HG02623 (cell line): ENCODE measurements at regions not wholly inside any gene's neighbourhood (a gene's known extent, or its start where the extent isn't known, plus 50 kb on each side); places are given as distances from the start of the nearest gene placed in this dataset.
A peak's percentile ranks its signal among the peaks of the same experiment; 100 is the strongest.

ENCODE experiments used
- ATAC-seq: cut with Tn5 transposase; IDR thresholded peaks from one replicate; pipeline ENCODE4 v1.9.1; 2021; ENCODE audit warnings: moderate library complexity; ENCODE audit not compliant: unreplicated experiment

DNA sequence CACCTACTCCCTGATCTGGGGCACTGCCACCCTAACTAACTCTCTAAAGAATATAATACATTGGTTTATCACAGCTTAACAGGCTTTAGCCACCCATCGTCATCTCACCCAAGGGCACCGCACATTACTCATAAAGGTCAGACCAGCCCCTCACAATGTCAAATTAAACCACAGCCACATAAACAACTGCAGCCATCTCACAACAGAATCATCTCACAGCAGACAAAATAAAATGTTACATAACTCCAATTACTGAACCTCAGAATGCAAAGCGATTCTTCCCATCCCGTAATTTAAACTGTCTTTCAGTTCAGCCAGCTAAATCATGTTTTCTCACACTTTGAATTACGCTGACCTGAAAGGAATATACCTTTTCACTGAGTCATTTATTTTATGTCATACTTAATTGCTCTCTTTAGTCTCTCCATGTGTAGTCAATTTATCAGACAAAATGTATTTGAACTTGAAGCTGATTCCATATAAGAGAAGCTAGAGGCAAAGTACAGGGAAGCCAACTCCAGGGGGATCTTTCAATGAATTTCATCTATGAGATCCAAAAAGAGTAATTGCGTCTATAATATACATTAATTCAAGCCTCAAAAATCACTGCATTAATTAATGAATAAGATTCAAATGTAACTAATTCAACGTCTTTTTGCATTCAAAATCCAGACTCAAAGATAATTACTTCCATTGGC, 96.9 kb upstream of the NEBL start:
- no peak for ATAC-seq

DNA sequence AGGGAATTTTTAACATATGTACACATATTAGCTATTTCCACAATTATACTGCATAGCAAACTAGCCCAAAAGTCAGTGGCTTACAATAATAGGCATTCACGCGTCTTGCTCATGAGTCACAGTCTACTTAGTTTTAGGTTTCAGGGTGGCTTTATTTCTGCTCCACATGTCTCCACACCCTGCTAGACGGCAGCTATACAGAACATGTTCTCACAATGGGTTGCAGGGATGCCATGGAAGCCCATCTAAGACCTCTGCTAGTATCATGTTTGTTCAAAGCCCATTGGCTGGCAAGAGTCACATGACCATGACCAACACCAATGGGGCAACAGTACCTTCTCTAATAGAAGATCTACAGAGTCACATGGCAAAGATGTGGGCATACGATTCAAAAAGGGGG, 96.3 kb upstream of the NEBL start:
- no peak for ATAC-seq

DNA sequence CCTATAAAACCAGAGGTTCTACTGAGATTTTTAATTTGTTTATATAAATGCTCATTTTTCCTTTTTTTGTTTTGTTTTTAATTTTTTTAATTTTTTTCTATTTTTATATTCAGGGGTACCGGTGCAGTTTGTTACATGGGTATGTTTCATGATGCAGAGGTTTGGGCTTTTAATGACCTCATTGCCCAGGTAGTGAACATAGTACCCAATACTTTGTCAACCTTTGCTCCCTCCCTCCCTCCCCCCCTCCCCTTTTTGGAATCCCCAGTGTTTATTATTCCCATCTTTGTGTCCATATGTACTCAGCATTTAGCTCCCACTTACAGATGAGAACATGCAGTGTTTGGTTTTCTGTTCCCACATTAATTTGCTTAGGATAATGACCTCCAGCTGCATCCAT, 94.4 kb upstream of the NEBL start:
- no peak for ATAC-seq

DNA sequence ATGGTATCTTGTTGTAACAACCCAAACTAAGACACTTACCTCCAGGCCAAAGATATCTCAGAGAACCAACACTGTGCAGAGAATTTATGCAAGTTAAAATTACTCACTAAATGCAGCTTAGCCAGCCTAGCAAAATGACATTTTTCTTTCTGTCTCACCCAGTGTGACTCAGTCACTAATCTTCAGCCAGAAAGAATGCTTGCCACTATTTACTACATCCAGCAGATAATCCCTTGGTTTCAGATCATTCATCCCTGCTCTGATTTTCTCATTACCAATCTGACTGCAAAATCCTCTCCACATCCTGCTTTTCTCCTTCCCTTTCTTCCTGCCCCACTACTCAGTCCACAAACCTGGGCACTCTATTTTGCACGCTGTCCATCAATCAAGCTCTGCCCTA, 93.5 kb upstream of the NEBL start:
- ATAC-seq: no peak

DNA sequence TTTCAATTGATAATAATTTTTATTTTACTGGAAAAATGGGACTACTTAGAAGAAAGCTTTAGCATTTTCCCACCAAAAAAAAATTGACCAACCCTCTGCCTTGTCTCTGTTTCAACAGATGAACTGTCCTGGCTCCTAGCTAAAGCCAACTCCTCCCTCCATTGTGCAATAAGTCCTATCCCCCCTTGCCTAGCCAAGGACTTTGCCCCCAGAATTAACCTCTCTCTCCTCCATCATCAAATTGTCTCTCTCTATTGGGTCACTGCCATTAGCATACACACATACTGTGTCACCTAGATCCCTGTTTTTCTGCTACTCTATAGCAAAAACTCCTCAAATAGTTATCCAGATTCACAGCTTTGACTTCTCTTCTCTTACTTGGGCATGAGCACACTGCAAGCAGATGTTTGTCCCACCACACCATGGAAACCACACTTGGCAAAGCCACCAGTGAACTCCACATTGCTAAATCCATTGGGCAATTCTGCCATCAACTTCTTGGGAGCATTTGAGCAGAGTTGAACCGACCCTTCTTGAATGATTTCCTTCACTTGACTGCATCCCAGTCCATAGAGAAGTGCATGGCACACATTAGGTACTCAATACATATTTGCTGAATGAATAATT, 91.4 kb upstream of the NEBL start:
- ATAC-seq: no peak

DNA sequence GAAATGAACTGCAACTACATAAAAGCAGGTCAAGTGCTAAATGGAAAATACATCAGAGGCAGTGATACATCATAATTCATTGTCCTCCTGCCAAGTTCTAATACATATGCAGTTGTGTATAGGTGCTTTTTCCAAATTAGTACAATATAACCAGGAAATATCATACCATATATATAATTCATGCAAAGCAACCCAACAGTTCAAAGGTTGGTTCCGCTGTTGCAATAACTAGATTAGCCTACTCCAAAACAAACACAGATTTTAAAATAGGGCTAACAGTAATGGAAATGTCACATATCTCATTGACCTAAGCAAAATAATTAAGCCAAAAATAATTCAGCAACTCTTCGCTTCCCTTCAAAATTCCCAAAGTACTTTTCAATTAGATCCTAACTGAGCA, 88.9 kb upstream of the NEBL start:
- no peak for ATAC-seq

DNA sequence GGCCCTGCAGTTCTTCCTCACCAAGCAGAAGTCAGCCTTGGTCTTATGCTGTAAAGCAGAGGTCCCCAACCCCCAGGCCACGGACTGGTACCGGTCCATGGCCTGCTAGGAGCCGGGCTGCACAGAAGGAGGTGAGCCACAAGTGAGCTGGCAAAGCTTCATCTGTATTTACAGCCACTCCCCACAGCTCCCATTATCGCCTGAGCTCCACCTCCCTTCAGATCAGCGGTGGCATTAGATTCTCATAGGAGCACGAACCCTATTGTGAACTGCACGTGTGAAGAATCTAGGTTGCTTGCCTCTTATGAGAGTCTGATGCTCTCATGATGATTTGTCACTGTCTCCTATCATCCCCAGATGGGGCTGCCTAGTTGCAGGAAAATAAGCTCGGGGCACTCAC, 87.6 kb upstream of the NEBL start:
- no peak for ATAC-seq

DNA sequence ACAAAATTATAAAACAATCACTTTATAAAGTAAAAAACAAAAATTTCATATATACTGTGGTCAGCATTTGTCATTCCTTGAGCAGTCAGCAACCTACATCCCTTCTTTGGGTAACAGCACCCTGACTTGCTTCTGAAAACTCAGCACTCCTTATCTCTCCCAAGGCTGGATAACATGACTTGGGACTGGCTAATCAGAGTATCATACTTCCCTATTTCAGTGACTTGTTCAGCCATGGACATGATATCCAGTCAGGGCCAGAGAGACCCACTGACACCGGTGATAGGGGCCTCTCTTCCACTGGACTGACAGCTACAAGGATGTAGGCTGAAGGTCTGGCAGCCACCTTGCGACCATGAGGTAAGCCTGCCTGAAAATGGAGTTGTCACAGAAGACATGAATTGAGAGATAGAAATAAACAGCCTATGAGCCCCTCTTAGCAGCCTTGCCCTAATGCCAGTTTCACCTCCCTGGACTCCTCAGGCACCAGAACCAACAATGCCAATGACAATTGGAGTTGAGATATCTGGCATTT, 84.4 kb upstream of the NEBL start:
- ATAC-seq: no peak

DNA sequence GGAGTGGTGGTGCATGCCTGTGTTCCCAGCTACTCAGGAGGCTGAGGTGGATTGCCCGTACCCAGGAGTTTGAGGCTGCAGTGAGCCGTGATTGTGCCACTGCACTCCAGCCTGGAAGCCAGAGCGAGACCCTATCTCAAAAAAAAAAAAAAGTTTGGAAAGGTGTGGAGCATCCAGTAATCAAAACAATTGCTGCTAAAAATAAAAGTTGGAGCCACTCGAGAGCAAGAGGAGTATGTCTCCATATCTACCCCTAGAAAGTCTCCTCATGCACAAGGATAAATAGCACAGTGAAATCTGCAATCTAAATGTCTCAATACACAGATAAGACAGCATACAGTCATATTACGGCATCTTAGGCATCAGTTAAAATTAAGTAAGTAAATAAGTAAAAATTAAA, 81.5 kb upstream of the NEBL start:
- ATAC-seq: no peak

DNA sequence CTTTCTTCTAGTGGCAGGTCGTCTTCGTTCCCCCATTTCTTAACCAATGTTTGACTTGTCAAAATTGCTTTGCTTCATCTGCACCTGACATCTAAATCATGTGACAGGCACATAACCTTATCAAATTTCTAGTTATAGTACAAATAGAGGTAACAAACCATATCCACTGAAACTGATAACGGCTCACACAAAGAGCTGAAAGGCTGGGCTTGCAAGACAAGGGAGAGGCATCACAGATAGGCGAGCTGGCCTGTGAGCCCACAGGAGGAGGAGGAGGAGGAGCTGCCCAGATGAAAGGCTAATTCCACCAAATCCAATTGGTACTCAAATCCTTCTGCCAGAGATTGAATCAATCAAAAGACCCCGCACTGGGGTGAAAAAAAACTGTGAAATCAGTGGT, 80.2 kb upstream of the NEBL start:
- ATAC-seq: no peak

DNA sequence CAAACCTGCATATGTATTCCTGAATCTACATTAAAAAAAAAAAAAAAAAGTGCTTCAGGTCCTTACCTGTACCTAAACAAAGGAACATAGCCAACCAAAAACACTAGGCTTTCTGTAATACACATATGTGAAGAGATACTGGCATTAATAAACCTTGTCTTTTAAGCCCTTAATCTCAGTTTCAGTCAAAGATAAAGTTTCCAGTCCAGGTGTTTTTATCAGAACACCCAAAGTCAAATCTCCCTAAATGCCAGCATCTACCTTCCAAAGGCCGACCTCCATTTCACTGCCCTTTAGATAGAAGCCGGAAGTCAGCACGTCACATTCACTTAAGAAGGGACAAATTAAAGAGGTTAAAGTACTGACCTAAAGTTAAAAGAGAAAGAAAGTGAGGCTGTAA, 79.8 kb upstream of the NEBL start:
- ATAC-seq: no peak

DNA sequence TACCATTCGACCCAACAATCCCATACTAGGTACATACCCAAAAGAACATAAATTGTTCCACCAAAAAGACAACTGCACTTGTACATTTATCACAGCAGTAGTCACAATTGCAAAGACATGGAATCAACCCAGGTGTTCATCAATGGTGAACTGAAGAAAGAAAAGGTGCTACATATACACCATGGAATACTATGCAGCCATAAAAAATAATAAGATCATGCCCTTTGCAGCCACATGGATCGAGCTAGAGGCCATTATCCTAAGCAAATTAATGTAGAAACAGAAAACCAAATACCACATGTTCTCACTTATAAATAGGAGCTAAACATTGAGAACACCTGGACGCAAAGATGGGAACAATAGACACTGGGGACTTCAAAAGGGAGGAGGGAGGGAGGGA, 79.3 kb upstream of the NEBL start:
- no peak for ATAC-seq

DNA sequence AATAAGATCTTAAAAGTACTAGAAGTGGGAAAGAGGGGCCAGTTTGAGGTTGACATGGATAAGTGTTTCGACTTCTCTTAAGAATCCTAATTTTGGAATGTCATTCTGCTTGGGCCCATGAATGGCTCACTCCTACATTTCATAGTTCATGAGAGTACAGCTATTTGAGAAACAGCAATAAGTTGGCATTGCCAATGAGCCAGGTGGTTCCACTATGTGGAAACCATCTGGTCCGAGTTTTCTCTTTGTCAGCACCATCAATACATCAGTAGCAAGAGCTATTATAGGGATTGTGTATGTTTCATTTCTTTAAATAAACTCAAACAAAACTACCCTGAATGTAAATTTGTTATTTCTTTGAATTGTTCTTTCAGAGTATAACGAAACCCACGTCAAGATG, 78.1 kb upstream of the NEBL start:
- no peak for ATAC-seq

DNA sequence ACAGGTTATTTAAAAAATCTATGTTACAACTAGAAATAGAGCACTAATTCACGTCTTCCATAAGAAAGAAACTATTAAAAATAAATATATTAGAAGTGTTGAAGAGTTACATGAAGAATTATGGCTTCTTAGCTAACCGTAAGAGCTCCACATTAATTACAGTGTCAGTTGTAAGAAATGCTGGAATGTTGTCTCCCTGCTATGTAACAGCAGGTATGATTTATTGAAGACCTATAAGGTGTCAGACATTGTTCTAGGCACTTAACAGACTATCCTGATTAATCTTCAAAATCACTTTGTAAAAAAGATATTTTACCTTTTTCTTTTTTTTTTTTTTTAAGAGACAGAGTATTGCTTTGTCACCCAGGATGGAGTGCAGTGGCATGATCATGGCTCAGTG, 75.8 kb upstream of the NEBL start:
- no peak for ATAC-seq

DNA sequence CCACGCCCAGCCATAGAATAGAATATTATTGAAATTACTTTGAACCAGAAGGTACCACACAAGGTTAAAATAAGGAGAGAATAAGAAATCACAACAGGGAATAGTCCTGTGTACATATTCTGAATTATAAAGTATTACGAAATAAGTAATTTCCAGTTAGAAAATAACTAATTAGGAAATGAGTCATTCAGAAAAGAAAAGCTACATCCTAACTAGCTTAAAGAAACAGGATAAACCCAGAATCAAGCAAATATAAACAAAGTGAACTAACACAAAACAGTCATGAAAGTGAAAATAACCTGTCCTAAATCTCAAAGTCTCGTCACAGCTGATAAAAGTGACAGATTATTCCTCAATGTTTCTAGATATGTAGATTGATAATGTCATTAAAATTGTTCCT, 74.8 kb upstream of the NEBL start:
- ATAC-seq: no peak

DNA sequence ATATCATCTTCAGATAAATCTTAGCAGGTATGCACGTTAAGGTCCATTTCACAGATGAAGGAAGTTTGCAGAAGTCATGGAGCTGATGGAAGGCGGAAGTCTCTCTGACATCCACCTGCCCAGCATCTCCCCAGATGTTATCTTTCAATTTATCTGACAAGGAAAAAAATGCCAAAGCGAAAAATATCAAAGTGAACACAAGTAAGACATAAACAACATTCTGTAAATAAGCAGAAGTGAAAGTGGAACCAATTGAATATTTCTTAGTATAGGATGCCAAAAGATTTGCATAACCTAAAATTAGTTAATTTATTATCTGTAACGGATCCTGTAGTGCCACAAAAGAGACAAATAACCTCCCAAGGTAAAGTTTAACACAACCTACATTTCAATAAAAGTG, 73.6 kb upstream of the NEBL start:
- peak; percentile 94 for ATAC-seq

DNA sequence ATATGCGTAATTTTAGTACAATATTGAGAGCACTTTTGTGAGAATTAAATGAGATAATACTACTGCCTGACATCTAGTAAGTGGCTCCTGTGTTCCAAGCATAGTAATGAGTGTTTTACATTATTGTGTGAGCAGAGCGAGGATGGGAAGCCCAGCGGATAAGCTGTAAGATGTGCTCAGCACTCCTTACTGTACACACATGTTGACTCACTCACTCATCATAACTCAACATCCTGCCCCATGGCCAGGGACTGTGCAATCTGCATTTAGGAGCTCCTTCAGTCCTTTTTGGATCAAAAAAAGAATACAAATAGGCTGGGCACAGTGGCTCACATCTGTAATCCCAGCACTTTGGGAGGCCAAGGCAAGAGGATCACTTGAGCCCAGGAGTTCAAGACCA, 72.9 kb upstream of the NEBL start:
- no peak for ATAC-seq

DNA sequence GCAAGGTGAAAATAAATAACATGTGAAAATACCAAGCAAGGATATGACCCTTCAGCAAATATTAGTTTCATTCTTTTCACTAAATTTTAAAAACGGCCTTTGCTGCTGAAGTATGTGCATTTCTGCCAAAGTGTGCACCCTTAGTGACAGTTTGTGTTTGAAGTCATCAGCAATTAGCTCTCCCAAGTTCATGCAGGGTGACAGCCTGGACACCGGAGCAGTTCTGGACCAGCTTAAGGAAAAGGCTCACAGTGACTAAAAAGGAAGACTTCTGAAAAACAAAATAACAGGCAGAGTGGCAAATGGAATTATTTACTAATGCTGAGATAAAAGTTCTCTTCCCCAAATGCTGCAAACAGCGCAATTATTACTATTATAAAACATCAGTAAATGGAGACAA, 69.3 kb upstream of the NEBL start:
- ATAC-seq: no peak

DNA sequence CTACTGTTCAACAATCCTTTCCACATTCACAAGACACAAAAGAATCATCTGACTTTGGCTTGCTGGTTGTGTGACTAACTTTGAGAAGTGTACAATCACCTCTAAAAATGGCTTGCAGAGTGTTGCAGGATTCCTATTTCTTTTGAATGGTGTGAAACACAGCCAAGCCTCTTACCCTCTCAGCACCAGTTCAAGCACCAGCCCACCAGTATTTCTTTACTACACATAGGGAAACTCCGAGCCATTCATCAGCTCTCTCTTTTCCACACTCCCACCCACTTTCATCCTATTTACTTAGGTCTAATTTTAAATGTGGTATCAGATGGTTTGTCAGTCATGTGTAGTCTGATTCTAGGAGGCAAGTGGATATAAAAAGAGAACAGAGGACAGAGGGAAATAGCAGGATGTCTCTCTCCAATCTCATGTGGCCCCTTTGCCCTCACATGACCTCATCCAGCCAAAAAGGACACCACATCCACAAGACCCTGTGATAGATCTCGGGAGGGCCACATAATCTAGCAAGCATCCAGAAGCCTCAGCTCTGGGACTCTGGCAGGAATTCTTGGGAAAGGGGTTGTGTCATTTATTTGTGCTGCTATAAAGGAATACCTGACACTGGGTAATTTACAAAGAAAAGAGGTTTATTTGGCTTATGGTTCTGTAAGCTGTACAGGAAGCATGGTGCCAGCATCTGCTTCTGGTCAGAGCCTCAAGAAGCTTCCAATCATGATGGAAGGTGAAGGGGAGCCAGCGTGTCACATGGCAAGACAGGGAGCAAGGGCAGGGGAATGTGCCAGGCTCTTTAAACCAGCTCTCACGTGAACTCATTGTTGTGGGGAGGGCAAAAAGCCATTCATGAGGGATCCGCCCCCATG, 66.8 kb upstream of the NEBL start:
- ATAC-seq: no peak

DNA sequence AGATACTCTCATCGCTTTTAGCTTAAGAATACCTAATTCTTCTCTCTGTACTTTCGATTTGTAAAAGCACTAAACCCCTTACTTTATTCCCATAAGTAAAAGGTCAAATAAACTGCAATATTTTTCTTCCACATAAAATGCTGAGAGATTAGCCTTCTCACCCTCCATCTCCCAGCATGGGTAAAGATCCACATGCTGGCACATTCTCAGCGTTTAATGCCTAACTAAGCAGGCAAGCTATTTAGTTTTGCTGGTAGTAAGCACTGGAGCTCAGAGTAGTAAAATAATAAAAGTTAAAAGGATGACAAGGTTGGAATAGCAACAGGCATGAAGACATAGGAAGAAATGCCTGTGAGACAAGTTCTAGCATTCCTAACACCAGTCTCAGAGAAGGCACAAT, 65.9 kb upstream of the NEBL start:
- ATAC-seq: no peak

DNA sequence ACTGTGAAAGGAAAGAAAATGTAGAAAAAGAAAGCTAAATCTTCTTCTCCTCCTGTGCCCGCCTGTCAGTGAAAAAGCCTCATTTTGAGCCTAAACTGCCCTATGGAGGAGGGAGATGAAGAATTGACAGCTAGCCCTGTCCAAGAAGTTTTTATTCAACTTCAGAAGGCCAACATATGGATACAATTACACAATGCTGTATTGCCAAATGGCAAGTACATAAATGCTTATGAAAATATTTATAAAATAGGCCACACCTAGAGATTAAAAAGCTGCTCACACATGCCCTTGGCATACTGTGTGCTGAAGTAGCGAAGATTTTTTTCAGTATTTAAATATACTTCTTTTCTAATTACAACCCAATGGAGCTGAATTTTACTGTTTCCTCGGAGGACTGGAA, 65.1 kb upstream of the NEBL start:
- no peak for ATAC-seq

DNA sequence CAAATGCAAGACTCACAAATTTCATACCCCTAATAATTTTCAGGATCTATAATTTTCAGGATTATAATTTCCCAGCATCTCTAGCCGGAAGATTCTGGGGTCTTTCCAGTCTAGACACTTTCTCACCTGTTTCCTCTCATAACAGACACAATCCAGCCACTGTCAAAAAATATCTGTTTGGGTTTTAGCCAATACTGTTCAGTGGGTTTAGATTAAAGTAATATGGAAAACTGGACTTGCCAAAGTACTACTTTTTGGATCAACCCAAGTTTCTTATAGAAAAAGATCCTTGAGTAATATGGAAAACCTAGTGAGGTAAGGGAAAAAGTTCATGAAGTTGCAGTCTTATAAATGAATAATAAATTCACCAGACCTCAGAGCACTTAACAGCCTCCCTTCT, 62.1 kb upstream of the NEBL start:
- no peak for ATAC-seq
